GM12878 (cell line): ENCODE measurements at regions not wholly inside any gene's neighbourhood (a gene's known extent, or its start where the extent isn't known, plus 50 kb on each side); places are given as distances from the start of the nearest gene placed in this dataset.

ENCODE experiments used
- BCL11A ChIP-seq: IDR thresholded peaks from 2 replicates; pipeline ENCODE4 v1.6.1; 2011; ENCODE audit warnings: low read depth, low read length
- BHLHE40 ChIP-seq, 2 experiments: fragments of 450-650 bp in 1 of 2; IDR thresholded peaks; 2 replicates each; pipeline ENCODE4 v1.6.1; 2011 to 2017; ENCODE audit warnings: low read depth in 2 of 2, borderline replicate concordance in 1 of 2, improper control_type of control experiment in 1 of 2, low read length in 1 of 2, mild to moderate bottlenecking in 1 of 2
- CTCF ChIP-seq, 3 experiments: IDR thresholded peaks in 2 of 3; conservative IDR thresholded peaks in 1 of 3; 2 replicates each; pipeline ENCODE4 v1.5.1; 2011; ENCODE audit warnings: low read depth in 3 of 3, low read length in 3 of 3, mild to moderate bottlenecking in 3 of 3, control low read depth in 2 of 3, moderate library complexity in 2 of 3, inconsistent platforms in 1 of 3, mixed read lengths in 1 of 3; ENCODE audit not compliant: control insufficient read depth in 2 of 3, insufficient read depth in 1 of 3; ENCODE audit errors: extremely low read depth in 1 of 3
- EP300 ChIP-seq, 2 experiments: fragments of 150-350 bp in 1 of 2; IDR thresholded peaks; 2 replicates each; pipeline ENCODE4 v1.6.1; 2011 to 2012; ENCODE audit warnings: low read depth in 2 of 2, low read length in 2 of 2, borderline replicate concordance in 1 of 2, improper control_type of control experiment in 1 of 2, inconsistent platforms in 1 of 2; ENCODE audit not compliant: control insufficient read depth in 1 of 2
- IRF3 ChIP-seq: fragments of 450-650 bp; IDR thresholded peaks from 2 replicates; pipeline ENCODE4 v1.6.1; 2014; ENCODE audit warnings: mild to moderate bottlenecking
- MTA3 ChIP-seq: IDR thresholded peaks from 2 replicates; pipeline ENCODE4 v1.6.1; 2012; ENCODE audit warnings: low read length, inconsistent platforms, borderline replicate concordance
- SMC3 ChIP-seq: IDR thresholded peaks from 2 replicates; pipeline ENCODE4 v1.6.1; 2011; ENCODE audit warnings: low read length, improper control_type of control experiment, borderline replicate concordance
- SUPT20H ChIP-seq: IDR thresholded peaks from 2 replicates; pipeline ENCODE4 v1.6.1; 2011; ENCODE audit warnings: low read depth, mild to moderate bottlenecking, low read length, moderate library complexity, borderline replicate concordance; ENCODE audit not compliant: control insufficient read depth

- TF ChIP-seq BHLHE40 (IDR thresholded peaks at IDR 0.05; ENCODE audit: borderline replicate concordance in 1 of 2, low read depth in 2 of 2, low read length in 1 of 2), result no peak
- TF ChIP-seq CTCF (IDR thresholded peaks at IDR 0.05 in 2 of 3, conservative IDR thresholded peaks at IDR 0.05 in 1 of 3; ENCODE audit: control insufficient read depth in 2 of 3, extremely low read depth in 1 of 3, insufficient read depth in 1 of 3, low read depth in 3 of 3, low read length in 3 of 3), result no peak
- TF ChIP-seq MTA3, result no peak
- no peak for TF ChIP-seq EP300 (IDR thresholded peaks at IDR 0.05; ENCODE audit: borderline replicate concordance in 1 of 2, control insufficient read depth in 1 of 2, low read depth in 2 of 2, low read length in 2 of 2)
- no peak for TF ChIP-seq SUPT20H
- TF ChIP-seq SMC3, result no peak
- no peak for TF ChIP-seq BCL11A
- TF ChIP-seq IRF3, result no peak
Measured at GRCh38 chrX:10356979-10357378, 200.2 kb downstream of the CLCN4 start.
